H1 (cell line): ENCODE measurements at regions not wholly inside any gene's neighbourhood (a gene's known extent, or its start where the extent isn't known, plus 50 kb on each side); places are given as distances from the start of the nearest gene placed in this dataset.

ENCODE experiments used
- BACH1 ChIP-seq: IDR thresholded peaks from 2 replicates; pipeline ENCODE4 v1.6.1; 2012; ENCODE audit warnings: low read length, improper control_type of control experiment
- JUN ChIP-seq: IDR thresholded peaks from 2 replicates; pipeline ENCODE4 v1.6.1; 2011; ENCODE audit warnings: low read depth, mild to moderate bottlenecking, improper control_type of control experiment, low read length
- KDM4A ChIP-seq: IDR thresholded peaks from one replicate; pipeline ENCODE4 v1.7.1; 2012; ENCODE audit warnings: low read depth, mild to moderate bottlenecking, moderate library complexity, low read length, inconsistent platforms; ENCODE audit not compliant: severe bottlenecking
- POLR2AphosphoS5 ChIP-seq: IDR thresholded peaks from 2 replicates; pipeline ENCODE4 v1.6.1; 2011; ENCODE audit warnings: low read depth, low read length
- RFX5 ChIP-seq: IDR thresholded peaks from 2 replicates; pipeline ENCODE4 v1.6.1; 2011; ENCODE audit warnings: low read depth, low read length, improper control_type of control experiment, borderline replicate concordance
- RNF2 ChIP-seq: fragments of 200-900, 300-1000 bp; sonication (generic); IDR thresholded peaks from 2 replicates; pipeline ENCODE4 v1.7.1; 2016; ENCODE audit warnings: borderline replicate concordance, low read depth, mild to moderate bottlenecking, antibody characterized with exemption, low read length; ENCODE audit not compliant: poor library complexity, severe bottlenecking; ENCODE audit errors: missing control alignments
- SUZ12 ChIP-seq: fragments of 200-600 bp; sonication (generic); IDR thresholded peaks from 2 replicates; pipeline ENCODE4 v1.6.1; 2012; ENCODE audit warnings: mild to moderate bottlenecking, inconsistent platforms, low read length, moderate library complexity, mixed read lengths
- TAF7 ChIP-seq: optimal IDR thresholded peaks from 2 replicates; pipeline ENCODE3; 2011; ENCODE audit warnings: low read depth, mild to moderate bottlenecking, inconsistent platforms, low read length, moderate library complexity, borderline replicate concordance

DNA sequence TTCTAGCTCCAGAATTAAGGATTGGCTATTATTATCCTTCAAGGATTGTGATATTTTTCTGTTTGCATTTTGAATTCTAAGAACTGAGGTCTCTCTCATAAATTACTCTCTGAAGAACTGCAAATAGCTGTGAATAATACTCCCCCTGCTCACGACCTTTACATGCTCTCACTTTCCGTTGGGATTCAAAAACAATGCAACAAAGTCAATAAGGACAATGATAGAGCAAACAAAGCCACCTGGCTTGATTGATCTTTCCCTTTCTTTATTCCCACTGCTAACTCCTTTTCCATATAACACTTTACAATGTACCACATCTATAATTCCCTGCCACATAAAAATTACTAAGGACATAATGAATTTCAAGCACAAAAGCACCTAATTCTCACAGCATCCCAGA lies 523.0 kb upstream of the CA10 start (continued):
- TF ChIP-seq RFX5: no peak
- TF ChIP-seq BACH1: no peak
- TF ChIP-seq TAF7: no peak
- TF ChIP-seq KDM4A: no peak
- TF ChIP-seq SUZ12: no peak
- no peak for TF ChIP-seq POLR2AphosphoS5
- no peak for TF ChIP-seq RNF2
- no peak for TF ChIP-seq JUN
- TF ChIP-seq, all 59 proteins: peak for 0
